Glutamatergic neuron (in vitro differentiated cells): ENCODE measurements at regions not wholly inside any gene's neighbourhood (a gene's known extent, or its start where the extent isn't known, plus 50 kb on each side); places are given as distances from the start of the nearest gene placed in this dataset.

Experiments
- DNase-seq: peaks from one replicate; pipeline ENCODE4 v3.0.0; 2022
- H3K27ac Mint-ChIP-seq: one replicate; pipeline ENCODE4 v1.8.0; 2020; ENCODE audit warnings: mild to moderate bottlenecking, mixed read lengths, inconsistent platforms; ENCODE audit not compliant: unreplicated experiment
- H3K27me3 Mint-ChIP-seq: one replicate; pipeline ENCODE4 v1.8.0; 2020; ENCODE audit warnings: mild to moderate bottlenecking, moderate library complexity, mixed read lengths, inconsistent platforms; ENCODE audit not compliant: unreplicated experiment
- H3K36me3 Mint-ChIP-seq: one replicate; pipeline ENCODE4 v1.8.0; 2020; ENCODE audit warnings: mild to moderate bottlenecking, mixed read lengths, inconsistent platforms; ENCODE audit not compliant: unreplicated experiment
- H3K4me1 Mint-ChIP-seq: one replicate; pipeline ENCODE4 v1.8.0; 2020; ENCODE audit warnings: mild to moderate bottlenecking, low read depth, mixed read lengths, inconsistent platforms; ENCODE audit not compliant: unreplicated experiment
- H3K4me3 Mint-ChIP-seq: one replicate; pipeline ENCODE4 v1.8.0; 2020; ENCODE audit warnings: mild to moderate bottlenecking, mixed read lengths, inconsistent platforms; ENCODE audit not compliant: unreplicated experiment
- H3K9me3 Mint-ChIP-seq: one replicate; pipeline ENCODE4 v1.8.0; 2020; ENCODE audit warnings: mild to moderate bottlenecking, moderate library complexity, mixed read lengths, inconsistent platforms; ENCODE audit not compliant: unreplicated experiment
- TF ChIP-seq, protein P1 (sequence below): fragments of 200-600 bp; sonication (generic); IDR thresholded peaks from one replicate; pipeline ENCODE4 v1.5.0; 2021; ENCODE audit not compliant: partially characterized antibody, unreplicated experiment

GRCh38 chr7:10316488-10316887 is 657.2 kb upstream of the PHF14 start:
- Mint-ChIP-seq H3K36me3 (no peaks in the 10 kb centered on the region), H3K27ac (no peak overlapping the region), H3K27me3 (no peaks in the 10 kb centered on the region), H3K4me3 (no peak overlapping the region), H3K9me3 (no peaks in the 10 kb centered on the region), H3K4me1 (no peaks in the 10 kb centered on the region)
- DNase-seq, result no peak
- TF ChIP-seq, protein P1, sequence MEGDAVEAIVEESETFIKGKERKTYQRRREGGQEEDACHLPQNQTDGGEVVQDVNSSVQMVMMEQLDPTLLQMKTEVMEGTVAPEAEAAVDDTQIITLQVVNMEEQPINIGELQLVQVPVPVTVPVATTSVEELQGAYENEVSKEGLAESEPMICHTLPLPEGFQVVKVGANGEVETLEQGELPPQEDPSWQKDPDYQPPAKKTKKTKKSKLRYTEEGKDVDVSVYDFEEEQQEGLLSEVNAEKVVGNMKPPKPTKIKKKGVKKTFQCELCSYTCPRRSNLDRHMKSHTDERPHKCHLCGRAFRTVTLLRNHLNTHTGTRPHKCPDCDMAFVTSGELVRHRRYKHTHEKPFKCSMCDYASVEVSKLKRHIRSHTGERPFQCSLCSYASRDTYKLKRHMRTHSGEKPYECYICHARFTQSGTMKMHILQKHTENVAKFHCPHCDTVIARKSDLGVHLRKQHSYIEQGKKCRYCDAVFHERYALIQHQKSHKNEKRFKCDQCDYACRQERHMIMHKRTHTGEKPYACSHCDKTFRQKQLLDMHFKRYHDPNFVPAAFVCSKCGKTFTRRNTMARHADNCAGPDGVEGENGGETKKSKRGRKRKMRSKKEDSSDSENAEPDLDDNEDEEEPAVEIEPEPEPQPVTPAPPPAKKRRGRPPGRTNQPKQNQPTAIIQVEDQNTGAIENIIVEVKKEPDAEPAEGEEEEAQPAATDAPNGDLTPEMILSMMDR, result no peak

DNA sequence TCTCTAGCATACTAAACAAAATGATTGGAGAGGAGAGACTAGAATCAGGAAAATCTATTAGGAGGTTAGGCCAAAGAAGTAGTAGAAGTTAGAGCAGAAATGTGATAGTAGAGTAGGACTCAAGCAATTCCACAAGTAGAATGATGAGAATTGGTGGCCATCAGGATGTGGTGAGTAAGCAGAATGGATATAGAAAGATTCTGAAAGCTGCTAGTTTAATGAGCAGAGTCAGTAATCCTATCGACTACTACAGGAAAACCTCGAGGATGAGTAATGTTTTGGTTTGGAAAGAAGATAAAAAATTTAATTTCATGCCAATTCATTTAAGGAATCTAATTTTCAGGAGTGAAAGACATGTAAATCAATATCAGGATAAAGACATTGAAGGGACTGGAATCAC is 648.3 kb upstream of the PHF14 start:
- Mint-ChIP-seq H3K9me3 (no peaks in the 10 kb centered on the region), H3K27ac (no peak overlapping the region)

DNA sequence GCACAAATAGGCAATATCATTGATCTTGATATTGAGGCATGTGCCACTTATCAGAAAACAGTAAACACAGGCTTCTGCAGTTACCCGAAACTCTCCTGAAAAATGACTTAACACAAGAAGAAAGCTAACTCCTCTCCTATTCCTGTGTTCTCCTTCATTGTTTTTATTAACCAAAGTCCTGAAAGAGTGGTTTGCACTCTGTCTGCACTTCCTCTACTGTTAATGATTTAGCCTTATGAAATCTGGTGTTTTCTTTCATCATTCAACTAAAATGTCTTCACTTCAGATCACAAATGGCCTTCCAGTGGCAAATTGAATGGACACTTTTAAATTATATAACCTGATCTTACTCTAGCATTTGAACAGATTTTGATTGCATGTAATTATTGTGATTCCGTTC is 630.6 kb upstream of the PHF14 start:
- TF ChIP-seq, protein P1, result no peak
- DNase-seq, result no peak
- H3K27ac Mint-ChIP-seq, result no peak overlapping the region

More for the DNA sequence above, 648.3 kb upstream of the PHF14 start:
- peaks cover 1% of the 10 kb centered on the region for H3K27me3 Mint-ChIP-seq
- H3K4me1 Mint-ChIP-seq, result no peaks in the 10 kb centered on the region
- no peaks in the 10 kb centered on the region for H3K36me3 Mint-ChIP-seq
- DNase-seq, result no peak
- no peak overlapping the region for H3K4me3 Mint-ChIP-seq
- TF ChIP-seq, protein P1, result no peak

GRCh38 chr7:10346032-10346431 is 627.6 kb upstream of the PHF14 start:
- no peaks in the 10 kb centered on the region for H3K36me3 Mint-ChIP-seq
- no peak for DNase-seq
- H3K4me3 Mint-ChIP-seq, result no peak overlapping the region
- H3K9me3 Mint-ChIP-seq, result no peaks in the 10 kb centered on the region
- TF ChIP-seq, protein P1, result no peak
- H3K27ac Mint-ChIP-seq, result no peak overlapping the region
- no peaks in the 10 kb centered on the region for H3K27me3 Mint-ChIP-seq
- H3K4me1 Mint-ChIP-seq, result no peaks in the 10 kb centered on the region

More for the DNA sequence above, 630.6 kb upstream of the PHF14 start:
- H3K36me3 Mint-ChIP-seq, result no peaks in the 10 kb centered on the region
- H3K4me3 Mint-ChIP-seq, result no peak overlapping the region
- H3K27me3 Mint-ChIP-seq, result no peaks in the 10 kb centered on the region
- no peaks in the 10 kb centered on the region for H3K4me1 Mint-ChIP-seq
- H3K9me3 Mint-ChIP-seq, result no peaks in the 10 kb centered on the region

DNA sequence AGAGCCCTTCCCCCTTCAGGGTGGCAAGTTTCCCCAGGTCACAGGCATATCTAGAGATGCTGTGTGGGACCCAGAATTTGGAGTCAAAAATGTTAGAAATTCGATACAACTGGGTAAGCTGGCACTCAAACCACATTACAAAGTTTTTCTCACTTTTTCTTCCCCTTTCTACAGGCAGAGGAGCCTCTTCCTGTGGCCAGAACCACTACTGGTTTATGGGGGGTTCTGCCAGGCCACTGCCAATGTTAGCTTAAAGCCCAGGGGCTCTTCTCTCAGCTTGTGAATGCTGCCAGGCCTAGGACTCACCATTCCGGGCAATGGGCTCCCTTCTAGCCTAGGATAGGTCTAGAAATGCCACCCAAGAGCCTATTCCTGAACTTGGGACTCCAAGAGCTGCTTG is 617.9 kb upstream of the PHF14 start:
- Mint-ChIP-seq H3K27me3 (no peaks in the 10 kb centered on the region), H3K9me3 (peaks cover 6% of the 10 kb centered on the region), H3K4me1 (no peaks in the 10 kb centered on the region), H3K27ac (no peak overlapping the region), H3K36me3 (peaks cover 10% of the 10 kb centered on the region), H3K4me3 (no peak overlapping the region)
- DNase-seq, result no peak
- TF ChIP-seq, protein P1, result no peak
